NCI-H524 (cell line): ENCODE measurements at regions not wholly inside any gene's neighbourhood (a gene's known extent, or its start where the extent isn't known, plus 50 kb on each side); places are given as distances from the start of the nearest gene placed in this dataset.

Experiments
- DNase-seq, 2 experiments: peaks; one replicate each; lab custom pipeline; 2025; lab: John Stamatoyannopoulos, UW

- DNase-seq = no peak
Observed at GRCh38 chr14:80379035-80379434, 167.7 kb upstream of the DIO2 start.

- DNase-seq = no peak
Observed at GRCh38 chr14:80378084-80378690, 166.9 kb upstream of the DIO2 start.

GRCh38 chr14:80364816-80365215 lies 153.5 kb upstream of the DIO2 start:
- DNase-seq = no peak

- DNase-seq = peak in 1 of 2 experiments; percentile 65
Observed at GRCh38 chr14:80364274-80364673, 153.0 kb upstream of the DIO2 start.

- DNase-seq = no peak
Observed at GRCh38 chr14:80358112-80358511, 146.8 kb upstream of the DIO2 start.

GRCh38 chr14:80356413-80356812 lies 145.1 kb upstream of the DIO2 start:
- DNase-seq = peak; percentile 29 to 65

GRCh38 chr14:80354860-80355581 lies 143.7 kb upstream of the DIO2 start:
- DNase-seq = peak in 1 of 2 experiments; percentile 41

GRCh38 chr14:80352471-80352870 lies 141.2 kb upstream of the DIO2 start:
- DNase-seq = no peak

- DNase-seq = no peak
Observed at GRCh38 chr14:80350707-80351106, 139.4 kb upstream of the DIO2 start.

GRCh38 chr14:80346395-80346794 lies 135.1 kb upstream of the DIO2 start:
- no peak for DNase-seq

GRCh38 chr14:80344208-80344607 lies 132.9 kb upstream of the DIO2 start:
- no peak for DNase-seq

- no peak for DNase-seq
Observed at GRCh38 chr14:80336608-80337106, 125.4 kb upstream of the DIO2 start.

GRCh38 chr14:80325688-80326087 lies 114.4 kb upstream of the DIO2 start:
- DNase-seq = no peak

GRCh38 chr14:80325112-80325511 lies 113.8 kb upstream of the DIO2 start:
- DNase-seq = no peak

- DNase-seq = no peak
Observed at GRCh38 chr14:80324649-80325048, 113.3 kb upstream of the DIO2 start.

GRCh38 chr14:80323038-80323665 lies 111.8 kb upstream of the DIO2 start:
- no peak for DNase-seq

- peak in 1 of 2 experiments; percentile 33 for DNase-seq
Observed at GRCh38 chr14:80316441-80316840, 105.1 kb upstream of the DIO2 start.

GRCh38 chr14:80315681-80316080 lies 104.4 kb upstream of the DIO2 start:
- no peak for DNase-seq

- no peak for DNase-seq
Observed at GRCh38 chr14:80313806-80314205, 102.5 kb upstream of the DIO2 start.

GRCh38 chr14:80310938-80311750 lies 99.8 kb upstream of the DIO2 start:
- no peak for DNase-seq

GRCh38 chr14:80304125-80304766 lies 92.9 kb upstream of the DIO2 start:
- no peak for DNase-seq

GRCh38 chr14:80300351-80300750 lies 89.0 kb upstream of the DIO2 start:
- no peak for DNase-seq
